ENCODE measurements at regions not wholly inside any gene's neighbourhood (a gene's known extent, or its start where the extent isn't known, plus 50 kb on each side); places are given as distances from the start of the nearest gene placed in this dataset.

DNA sequence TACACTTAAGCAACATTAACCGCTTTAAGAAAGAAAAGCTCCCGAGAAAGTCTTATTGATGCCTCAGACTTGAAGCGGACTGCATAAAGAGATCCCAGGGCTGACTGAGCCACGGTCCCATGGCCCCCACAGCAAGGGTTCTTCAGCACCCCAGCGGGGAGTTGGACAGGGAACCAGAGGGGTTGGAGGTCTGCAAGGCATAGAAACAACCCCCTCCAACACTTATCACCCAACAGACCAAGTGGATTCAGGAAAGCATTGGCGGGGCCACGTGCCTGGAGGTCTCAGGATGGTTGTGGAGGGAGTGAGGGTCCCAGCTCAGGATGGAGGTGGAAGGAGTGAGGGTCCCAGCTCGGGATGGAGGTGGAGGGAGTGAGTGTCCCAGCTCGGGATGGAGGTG is 143.7 kb upstream of the IRX2 start:
- Histone ChIP-seq H3K27me3 (ENCODE audit: insufficient read depth) (no peaks in the 10 kb centered on the region), H3K36me3 (ENCODE audit: insufficient read depth) (no peaks in the 10 kb centered on the region), H2AFZ (no peak overlapping the region), H3K4me2 (no peak overlapping the region), H3F3A (replicated peaks; ENCODE audit: low read depth) (no peaks in the 10 kb centered on the region), H3K4me1 (ENCODE audit: insufficient read depth) (no peaks in the 10 kb centered on the region), H3K27ac (ENCODE audit: low read depth) (no peak overlapping the region), H3K9me2 (ENCODE audit: insufficient read depth) (no peaks in the 10 kb centered on the region), H3K4me3 (no peak overlapping the region), H4K20me1 (replicated peaks; ENCODE audit: insufficient read depth) (no peaks in the 10 kb centered on the region), H3K79me2 (replicated peaks; ENCODE audit: insufficient read depth) (no peaks in the 10 kb centered on the region)
- no peak for ATAC-seq
- Mint-ChIP-seq H3K27ac (no peak overlapping the region), H3K36me3 (ENCODE audit: low read depth) (no peaks in the 10 kb centered on the region), H3K4me3 (no peak overlapping the region), H3K9me3 (no peaks in the 10 kb centered on the region), H3K4me1 (no peaks in the 10 kb centered on the region; the same call in 2 of the 3 replicates), H3K27me3 (ENCODE audit: insufficient read depth, low read depth, poor library complexity) (peaks cover 7% of the 10 kb centered on the region)
- no peak for DNase-seq (ENCODE audit: low spot score)
- no peak for TF ChIP-seq POLR2AphosphoS5 (IDR thresholded peaks at IDR 0.05; ENCODE audit: low read depth)
- no peak for TF ChIP-seq NANOG (IDR thresholded peaks at IDR 0.05; ENCODE audit: borderline replicate concordance)

DNA sequence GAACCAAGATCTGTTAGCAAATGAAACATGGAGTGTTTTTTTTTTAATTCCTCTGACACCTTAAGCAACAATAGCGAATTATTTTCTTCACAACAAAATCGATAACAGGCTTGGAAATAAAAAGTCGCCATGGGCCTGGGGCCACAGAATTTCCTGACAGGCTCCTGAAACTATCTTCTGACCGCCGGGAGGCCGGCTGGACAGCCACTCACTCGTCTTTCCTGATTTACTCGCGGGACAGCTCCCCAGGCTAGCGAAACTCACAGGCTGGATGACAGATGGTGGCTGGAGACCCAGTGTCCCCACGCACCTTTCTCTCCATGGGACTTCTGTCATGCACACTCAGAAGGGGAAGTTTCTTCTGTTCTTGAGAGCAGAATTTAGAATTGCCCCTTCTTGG is 143.3 kb upstream of the IRX2 start:
- H2AFZ ChIP-seq: no peak overlapping the region
- Mint-ChIP-seq H3K4me3 (no peak overlapping the region), H3K27me3 (ENCODE audit: insufficient read depth, low read depth, poor library complexity) (peaks cover 9% of the 10 kb centered on the region), H3K9me3 (no peaks in the 10 kb centered on the region), H3K36me3 (ENCODE audit: low read depth) (no peaks in the 10 kb centered on the region), H3K4me1 (no peaks in the 10 kb centered on the region; the same call in 2 of the 3 replicates), H3K27ac (no peak overlapping the region)
- DNase-seq (ENCODE audit: low spot score): no peak
- H3K79me2 ChIP-seq (replicated peaks; ENCODE audit: insufficient read depth): no peaks in the 10 kb centered on the region
- H3K27ac ChIP-seq (ENCODE audit: low read depth): no peak overlapping the region
- H4K20me1 ChIP-seq (replicated peaks; ENCODE audit: insufficient read depth): no peaks in the 10 kb centered on the region
- no peaks in the 10 kb centered on the region for H3F3A ChIP-seq (replicated peaks; ENCODE audit: low read depth)
- no peak overlapping the region for H3K4me3 ChIP-seq
- no peaks in the 10 kb centered on the region for H3K27me3 ChIP-seq (ENCODE audit: insufficient read depth)
- H3K9me2 ChIP-seq (ENCODE audit: insufficient read depth): no peaks in the 10 kb centered on the region
- H3K4me1 ChIP-seq (ENCODE audit: insufficient read depth): no peaks in the 10 kb centered on the region
- H3K4me2 ChIP-seq: no peak overlapping the region
- TF ChIP-seq ZNF114 (CRISPR knock-in tag; IDR thresholded peaks at IDR 0.05): no peak
- TF ChIP-seq ZNF331 (CRISPR knock-in tag; IDR thresholded peaks at IDR 0.05; ENCODE audit: low read depth): no peak
- TF ChIP-seq STAT1 (IDR thresholded peaks at IDR 0.05; ENCODE audit: unreplicated experiment): no peak
- TF ChIP-seq, protein P1, sequence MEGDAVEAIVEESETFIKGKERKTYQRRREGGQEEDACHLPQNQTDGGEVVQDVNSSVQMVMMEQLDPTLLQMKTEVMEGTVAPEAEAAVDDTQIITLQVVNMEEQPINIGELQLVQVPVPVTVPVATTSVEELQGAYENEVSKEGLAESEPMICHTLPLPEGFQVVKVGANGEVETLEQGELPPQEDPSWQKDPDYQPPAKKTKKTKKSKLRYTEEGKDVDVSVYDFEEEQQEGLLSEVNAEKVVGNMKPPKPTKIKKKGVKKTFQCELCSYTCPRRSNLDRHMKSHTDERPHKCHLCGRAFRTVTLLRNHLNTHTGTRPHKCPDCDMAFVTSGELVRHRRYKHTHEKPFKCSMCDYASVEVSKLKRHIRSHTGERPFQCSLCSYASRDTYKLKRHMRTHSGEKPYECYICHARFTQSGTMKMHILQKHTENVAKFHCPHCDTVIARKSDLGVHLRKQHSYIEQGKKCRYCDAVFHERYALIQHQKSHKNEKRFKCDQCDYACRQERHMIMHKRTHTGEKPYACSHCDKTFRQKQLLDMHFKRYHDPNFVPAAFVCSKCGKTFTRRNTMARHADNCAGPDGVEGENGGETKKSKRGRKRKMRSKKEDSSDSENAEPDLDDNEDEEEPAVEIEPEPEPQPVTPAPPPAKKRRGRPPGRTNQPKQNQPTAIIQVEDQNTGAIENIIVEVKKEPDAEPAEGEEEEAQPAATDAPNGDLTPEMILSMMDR (conservative IDR thresholded peaks at IDR 0.05; ENCODE audit: low read depth in 2 of 2): no peak
- TF ChIP-seq EZH2 (IDR thresholded peaks at IDR 0.05; ENCODE audit: low read depth, unreplicated experiment): no peak
- no peak for TF ChIP-seq NANOG (IDR thresholded peaks at IDR 0.05; ENCODE audit: borderline replicate concordance)
- TF ChIP-seq, protein P2, sequence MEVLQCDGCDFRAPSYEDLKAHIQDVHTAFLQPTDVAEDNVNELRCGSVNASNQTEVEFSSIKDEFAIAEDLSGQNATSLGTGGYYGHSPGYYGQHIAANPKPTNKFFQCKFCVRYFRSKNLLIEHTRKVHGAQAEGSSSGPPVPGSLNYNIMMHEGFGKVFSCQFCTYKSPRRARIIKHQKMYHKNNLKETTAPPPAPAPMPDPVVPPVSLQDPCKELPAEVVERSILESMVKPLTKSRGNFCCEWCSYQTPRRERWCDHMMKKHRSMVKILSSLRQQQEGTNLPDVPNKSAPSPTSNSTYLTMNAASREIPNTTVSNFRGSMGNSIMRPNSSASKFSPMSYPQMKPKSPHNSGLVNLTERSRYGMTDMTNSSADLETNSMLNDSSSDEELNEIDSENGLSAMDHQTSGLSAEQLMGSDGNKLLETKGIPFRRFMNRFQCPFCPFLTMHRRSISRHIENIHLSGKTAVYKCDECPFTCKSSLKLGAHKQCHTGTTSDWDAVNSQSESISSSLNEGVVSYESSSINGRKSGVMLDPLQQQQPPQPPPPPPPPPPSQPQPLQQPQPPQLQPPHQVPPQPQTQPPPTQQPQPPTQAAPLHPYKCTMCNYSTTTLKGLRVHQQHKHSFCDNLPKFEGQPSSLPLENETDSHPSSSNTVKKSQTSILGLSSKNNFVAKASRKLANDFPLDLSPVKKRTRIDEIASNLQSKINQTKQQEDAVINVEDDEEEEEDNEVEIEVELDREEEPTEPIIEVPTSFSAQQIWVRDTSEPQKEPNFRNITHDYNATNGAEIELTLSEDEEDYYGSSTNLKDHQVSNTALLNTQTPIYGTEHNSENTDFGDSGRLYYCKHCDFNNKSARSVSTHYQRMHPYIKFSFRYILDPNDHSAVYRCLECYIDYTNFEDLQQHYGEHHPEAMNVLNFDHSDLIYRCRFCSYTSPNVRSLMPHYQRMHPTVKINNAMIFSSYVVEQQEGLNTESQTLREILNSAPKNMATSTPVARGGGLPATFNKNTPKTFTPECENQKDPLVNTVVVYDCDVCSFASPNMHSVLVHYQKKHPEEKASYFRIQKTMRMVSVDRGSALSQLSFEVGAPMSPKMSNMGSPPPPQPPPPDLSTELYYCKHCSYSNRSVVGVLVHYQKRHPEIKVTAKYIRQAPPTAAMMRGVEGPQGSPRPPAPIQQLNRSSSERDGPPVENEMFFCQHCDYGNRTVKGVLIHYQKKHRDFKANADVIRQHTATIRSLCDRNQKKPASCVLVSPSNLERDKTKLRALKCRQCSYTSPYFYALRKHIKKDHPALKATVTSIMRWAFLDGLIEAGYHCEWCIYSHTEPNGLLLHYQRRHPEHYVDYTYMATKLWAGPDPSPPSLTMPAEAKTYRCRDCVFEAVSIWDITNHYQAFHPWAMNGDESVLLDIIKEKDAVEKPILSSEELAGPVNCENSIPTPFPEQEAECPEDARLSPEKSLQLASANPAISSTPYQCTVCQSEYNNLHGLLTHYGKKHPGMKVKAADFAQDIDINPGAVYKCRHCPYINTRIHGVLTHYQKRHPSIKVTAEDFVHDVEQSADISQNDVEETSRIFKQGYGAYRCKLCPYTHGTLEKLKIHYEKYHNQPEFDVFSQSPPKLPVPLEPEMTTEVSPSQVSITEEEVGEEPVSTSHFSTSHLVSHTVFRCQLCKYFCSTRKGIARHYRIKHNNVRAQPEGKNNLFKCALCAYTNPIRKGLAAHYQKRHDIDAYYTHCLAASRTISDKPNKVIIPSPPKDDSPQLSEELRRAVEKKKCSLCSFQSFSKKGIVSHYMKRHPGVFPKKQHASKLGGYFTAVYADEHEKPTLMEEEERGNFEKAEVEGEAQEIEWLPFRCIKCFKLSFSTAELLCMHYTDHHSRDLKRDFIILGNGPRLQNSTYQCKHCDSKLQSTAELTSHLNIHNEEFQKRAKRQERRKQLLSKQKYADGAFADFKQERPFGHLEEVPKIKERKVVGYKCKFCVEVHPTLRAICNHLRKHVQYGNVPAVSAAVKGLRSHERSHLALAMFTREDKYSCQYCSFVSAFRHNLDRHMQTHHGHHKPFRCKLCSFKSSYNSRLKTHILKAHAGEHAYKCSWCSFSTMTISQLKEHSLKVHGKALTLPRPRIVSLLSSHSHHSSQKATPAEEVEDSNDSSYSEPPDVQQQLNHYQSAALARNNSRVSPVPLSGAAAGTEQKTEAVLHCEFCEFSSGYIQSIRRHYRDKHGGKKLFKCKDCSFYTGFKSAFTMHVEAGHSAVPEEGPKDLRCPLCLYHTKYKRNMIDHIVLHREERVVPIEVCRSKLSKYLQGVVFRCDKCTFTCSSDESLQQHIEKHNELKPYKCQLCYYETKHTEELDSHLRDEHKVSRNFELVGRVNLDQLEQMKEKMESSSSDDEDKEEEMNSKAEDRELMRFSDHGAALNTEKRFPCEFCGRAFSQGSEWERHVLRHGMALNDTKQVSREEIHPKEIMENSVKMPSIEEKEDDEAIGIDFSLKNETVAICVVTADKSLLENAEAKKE (CRISPR knock-in tag; IDR thresholded peaks at IDR 0.05): no peak
- TF ChIP-seq CREB1 (CRISPR knock-in tag; IDR thresholded peaks at IDR 0.05; ENCODE audit: low read depth): no peak
- no peaks in the 10 kb centered on the region for H3K36me3 ChIP-seq (ENCODE audit: insufficient read depth)
- no peak for ATAC-seq
